GM12864 (cell line): ENCODE measurements at regions not wholly inside any gene's neighbourhood (a gene's known extent, or its start where the extent isn't known, plus 50 kb on each side); places are given as distances from the start of the nearest gene placed in this dataset.
"Not testable (repeated sequence)": the region's sequence is repeated elsewhere in the genome, so short reads cannot be mapped to it uniquely, and the experiment has no call there.

Experiments
- DNase-seq: peaks from one replicate; pipeline ENCODE4 v3.0.0-alpha.2; 2011; ENCODE audit warnings: low read depth
- H3K4me3 ChIP-seq: 2 replicates; pipeline ENCODE4 v1.5.1; 2011; ENCODE audit warnings: mild to moderate bottlenecking, low read depth, low read length, control low read depth
- TF ChIP-seq, protein P1 (sequence below): IDR thresholded peaks from 2 replicates; pipeline ENCODE4 v1.5.1; 2011; ENCODE audit warnings: low read depth, mild to moderate bottlenecking, moderate library complexity, low read length, control low read depth, inconsistent platforms; ENCODE audit errors: missing control alignments

DNA sequence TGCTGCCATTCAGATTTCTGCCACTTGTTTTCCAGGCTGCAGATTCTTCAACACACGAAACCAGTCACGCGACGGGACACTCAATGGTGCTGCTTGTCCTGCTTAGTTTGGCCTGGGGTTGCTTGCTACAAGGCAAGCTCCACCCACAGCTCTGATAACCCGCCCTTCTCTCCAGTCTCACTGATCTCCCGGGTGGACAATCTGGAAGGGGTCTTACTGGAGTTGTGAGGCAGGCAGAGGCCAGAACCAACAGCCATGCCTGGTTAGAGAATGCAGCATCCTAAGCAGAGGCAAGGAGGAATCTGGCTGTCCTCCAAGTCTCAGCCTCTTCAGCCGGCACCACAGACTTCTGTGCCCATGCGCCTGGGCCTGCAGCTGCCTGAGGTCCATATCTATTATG lies 119.1 kb downstream of the KCNJ12 start:
- H3K4me3 ChIP-seq = no peak overlapping the region
- DNase-seq = no peak
- TF ChIP-seq, protein P1, sequence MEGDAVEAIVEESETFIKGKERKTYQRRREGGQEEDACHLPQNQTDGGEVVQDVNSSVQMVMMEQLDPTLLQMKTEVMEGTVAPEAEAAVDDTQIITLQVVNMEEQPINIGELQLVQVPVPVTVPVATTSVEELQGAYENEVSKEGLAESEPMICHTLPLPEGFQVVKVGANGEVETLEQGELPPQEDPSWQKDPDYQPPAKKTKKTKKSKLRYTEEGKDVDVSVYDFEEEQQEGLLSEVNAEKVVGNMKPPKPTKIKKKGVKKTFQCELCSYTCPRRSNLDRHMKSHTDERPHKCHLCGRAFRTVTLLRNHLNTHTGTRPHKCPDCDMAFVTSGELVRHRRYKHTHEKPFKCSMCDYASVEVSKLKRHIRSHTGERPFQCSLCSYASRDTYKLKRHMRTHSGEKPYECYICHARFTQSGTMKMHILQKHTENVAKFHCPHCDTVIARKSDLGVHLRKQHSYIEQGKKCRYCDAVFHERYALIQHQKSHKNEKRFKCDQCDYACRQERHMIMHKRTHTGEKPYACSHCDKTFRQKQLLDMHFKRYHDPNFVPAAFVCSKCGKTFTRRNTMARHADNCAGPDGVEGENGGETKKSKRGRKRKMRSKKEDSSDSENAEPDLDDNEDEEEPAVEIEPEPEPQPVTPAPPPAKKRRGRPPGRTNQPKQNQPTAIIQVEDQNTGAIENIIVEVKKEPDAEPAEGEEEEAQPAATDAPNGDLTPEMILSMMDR = no peak

DNA sequence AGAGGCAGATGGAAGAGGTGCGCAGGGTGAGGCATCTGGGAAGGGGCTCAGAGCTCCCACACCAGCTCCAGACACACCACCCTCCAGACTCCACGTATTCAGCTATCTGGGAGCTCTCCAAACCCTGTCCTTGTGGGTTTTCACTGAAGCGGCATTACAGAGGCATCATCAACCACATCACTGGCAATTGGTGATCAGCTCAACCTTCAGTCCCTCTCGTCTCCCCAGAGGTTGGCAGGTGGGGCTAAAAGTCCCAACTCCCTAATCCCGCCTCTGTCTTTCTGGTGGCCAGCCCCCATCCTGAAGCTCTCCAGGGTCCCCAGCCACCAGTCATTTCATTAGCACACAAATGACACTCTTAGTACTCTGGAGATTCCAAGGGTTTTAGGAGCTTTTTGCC lies 123.9 kb downstream of the KCNJ12 start:
- no peak for DNase-seq
- TF ChIP-seq, protein P1 = no peak
- H3K4me3 ChIP-seq = no peak overlapping the region

DNA sequence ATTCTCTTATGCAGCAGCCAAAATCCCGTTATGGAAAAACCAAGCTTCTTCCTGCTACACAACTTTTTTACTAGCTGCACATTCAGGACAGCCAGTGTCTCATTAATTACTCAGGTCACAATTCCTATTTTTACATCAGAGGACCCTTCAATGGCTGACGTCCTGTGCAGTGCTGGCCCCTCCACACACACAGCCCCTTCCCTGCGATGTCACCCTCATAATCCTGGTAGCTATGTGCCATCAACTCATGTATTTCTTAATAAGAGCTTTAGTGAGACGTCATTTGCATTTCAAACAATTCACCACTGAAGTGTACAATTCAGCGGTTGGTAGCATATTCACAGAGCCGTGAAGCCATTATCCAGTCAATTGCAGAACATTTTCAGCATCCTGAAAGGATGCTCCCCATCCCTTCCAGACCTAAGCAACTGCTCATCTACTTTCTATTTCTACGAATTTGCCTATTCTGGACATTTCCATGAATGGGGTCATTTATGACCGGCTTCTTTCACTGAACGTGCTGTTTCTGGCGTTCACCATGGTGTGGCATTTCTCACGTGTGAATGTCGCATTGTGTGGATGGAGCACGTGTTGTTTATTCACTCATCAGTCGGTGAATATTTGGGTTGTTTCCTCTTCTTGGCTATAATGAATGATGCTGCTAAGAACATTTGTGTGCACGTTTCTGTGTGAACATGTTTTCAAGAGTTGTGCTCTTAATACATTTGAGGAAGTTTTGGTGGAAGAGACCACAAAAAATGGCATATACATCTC lies 126.0 kb downstream of the KCNJ12 start:
- DNase-seq, H3K4me3 ChIP-seq: not testable (repeated sequence)

DNA sequence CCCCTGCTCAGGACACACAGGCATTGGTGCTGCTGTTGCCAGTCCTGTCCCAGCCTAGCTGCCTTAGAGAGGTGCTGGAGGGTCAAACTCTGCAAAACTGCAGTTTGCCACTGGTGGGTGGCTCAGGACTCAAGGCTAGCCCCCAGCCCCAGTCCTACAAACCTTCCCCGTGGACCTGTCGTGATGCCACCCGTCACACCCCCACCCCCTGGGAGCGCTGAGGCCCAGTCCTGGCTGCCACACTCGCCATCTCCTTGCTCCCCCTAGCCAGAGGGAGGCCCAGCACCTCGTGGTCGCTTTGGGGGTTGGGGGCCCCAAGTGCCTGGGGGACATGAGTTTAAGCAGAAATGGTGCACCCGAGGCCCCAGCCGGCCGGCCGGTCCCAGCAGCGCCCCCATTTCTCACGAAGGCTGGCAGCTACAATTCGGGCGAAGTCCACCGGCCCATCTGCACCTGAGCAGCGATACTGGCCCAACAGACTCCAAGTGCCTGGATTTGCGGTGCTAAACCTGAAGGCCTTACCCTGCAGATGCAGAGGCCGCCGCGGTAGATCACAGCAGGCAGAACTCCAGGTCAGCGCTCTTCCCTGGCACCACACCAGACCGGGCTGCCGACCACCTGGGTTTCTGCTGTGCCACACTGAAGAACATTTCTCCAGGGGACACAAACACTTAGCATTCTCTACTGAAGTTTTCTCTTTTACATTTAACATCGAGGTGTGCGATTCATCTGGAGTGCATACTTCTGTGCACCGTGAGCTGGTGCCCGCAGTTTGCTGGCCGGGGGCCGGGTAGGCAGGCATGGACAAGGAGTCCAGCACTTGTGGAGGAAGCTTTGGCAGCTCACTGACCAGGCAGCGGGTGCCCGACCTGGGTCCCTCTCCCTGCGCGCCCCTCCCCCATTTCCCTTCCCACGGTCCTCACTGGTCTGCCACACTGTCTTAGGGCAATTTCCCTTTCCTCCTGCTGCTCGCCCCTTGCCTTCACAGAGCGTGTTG lies 130.0 kb downstream of the KCNJ12 start:
- TF ChIP-seq, protein P1 = no peak
- no peak for DNase-seq
- no peak overlapping the region for H3K4me3 ChIP-seq

DNA sequence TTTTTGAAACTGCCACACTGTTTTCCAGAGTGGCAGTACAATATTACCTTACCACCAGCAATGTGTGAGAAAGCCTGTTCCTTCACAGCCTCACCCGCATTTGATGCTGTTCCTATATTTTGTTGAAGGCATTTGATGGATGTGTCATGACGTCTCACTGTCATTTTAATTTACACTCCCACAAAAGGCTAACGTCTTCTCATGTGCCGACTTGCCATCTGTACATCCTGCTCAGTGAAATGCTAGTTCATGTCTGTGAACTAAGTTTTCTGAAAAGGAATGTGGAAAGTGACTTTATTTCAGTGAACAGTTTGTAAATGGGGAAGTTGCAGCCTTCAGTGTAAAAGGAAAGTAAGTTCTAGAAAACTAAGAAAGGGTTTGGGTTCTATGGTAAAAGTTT lies 131.6 kb downstream of the KCNJ12 start:
- not testable (repeated sequence) for H3K4me3 ChIP-seq, DNase-seq

DNA sequence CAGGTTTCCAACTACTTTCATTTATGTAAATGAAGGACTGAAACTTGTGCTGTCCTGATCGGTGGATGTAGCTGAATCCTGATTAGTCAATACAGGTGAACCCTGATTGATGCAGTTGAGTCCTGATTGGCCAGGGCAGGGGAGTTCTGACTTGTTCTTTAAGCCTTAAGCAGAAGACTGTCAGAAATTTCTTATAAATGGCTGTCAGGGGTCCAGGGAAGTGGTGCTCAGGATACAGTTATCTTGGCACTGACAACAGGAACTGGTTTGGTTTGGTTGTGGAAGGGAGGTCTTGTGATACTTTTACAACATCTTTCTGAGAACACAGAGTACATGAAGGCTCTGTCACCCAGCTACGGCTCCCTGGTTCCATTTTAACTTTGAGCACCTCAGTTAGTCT lies 132.1 kb downstream of the KCNJ12 start:
- H3K4me3 ChIP-seq = no peak overlapping the region
- TF ChIP-seq, protein P1 = no peak
- DNase-seq = no peak

DNA sequence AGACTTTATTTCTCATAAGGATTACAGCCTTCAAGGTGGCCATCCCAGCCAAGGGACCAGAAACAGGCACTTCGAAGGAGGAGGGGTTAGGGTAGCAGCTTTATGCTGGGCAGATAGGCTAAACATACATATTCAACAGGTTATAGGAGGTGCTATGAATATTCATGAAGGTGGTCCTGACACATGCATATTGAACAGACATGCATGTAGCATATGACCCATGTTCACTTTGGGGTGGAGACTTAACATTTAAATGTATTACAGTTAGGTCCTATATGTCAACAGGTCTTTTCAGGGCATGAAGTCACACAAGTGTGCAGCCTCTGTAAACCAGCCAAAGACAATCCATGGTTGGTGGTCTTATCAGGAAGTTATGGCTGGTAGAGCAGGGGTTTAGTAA lies 133.2 kb downstream of the KCNJ12 start:
- DNase-seq, H3K4me3 ChIP-seq: not testable (repeated sequence)

DNA sequence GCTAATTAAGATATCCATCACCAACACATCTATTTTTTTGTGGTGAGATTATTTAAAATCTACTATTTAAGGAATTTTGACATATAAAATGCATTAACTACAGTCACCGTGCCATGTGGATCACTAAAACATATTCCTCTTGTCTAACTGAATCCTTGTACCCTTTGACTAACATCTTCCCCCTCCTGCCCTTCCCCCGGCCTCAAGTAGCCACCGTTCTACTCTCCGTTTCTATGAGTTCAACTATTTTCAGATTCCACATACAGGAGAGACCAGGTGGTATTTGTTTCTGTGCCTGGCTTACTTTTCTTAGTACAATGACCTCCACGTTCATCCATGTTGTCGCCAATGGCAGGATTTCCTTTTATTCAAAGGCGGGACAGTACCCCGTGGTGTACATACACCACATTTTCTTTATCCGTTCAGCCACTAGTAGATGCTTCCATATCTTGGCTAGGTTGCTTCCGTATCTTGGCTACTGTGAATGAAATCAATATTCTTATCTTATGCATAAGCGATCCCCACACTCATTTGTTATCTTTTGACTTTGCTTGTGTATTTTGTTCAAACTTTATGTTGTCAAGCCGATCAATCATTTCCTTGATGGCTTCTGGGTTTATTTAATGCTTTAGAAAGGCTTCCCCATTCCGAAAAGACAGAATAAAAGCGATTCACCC lies 134.7 kb downstream of the KCNJ12 start:
- DNase-seq = no peak
- H3K4me3 ChIP-seq = no peak overlapping the region
- TF ChIP-seq, protein P1 = no peak
